ENCODE measurements at regions not wholly inside any gene's neighbourhood (a gene's known extent, or its start where the extent isn't known, plus 50 kb on each side); places are given as distances from the start of the nearest gene placed in this dataset.

- TF ChIP-seq CTCF (IDR thresholded peaks at IDR 0.05; ENCODE audit: extremely low read depth in 1 of 2, insufficient read depth in 1 of 2, low read depth in 1 of 2, low read length in 2 of 2): no peak
- no peak for TF ChIP-seq EZH2 (IDR thresholded peaks at IDR 0.05; ENCODE audit: borderline replicate concordance, low read depth, low read length, severe bottlenecking)
- no peak for TF ChIP-seq MYC (IDR thresholded peaks at IDR 0.05; ENCODE audit: low read depth, low read length)
Observed at GRCh38 chr5:126208691-126209090, 214.5 kb upstream of the GRAMD2B start.

Data from endothelial cell of umbilical vein (primary cell).